ENCODE measurements at regions not wholly inside any gene's neighbourhood (a gene's known extent, or its start where the extent isn't known, plus 50 kb on each side); places are given as distances from the start of the nearest gene placed in this dataset.
"Not testable (repeated sequence)": the region's sequence is repeated elsewhere in the genome, so short reads cannot be mapped to it uniquely, and the experiment has no call there.

DNA sequence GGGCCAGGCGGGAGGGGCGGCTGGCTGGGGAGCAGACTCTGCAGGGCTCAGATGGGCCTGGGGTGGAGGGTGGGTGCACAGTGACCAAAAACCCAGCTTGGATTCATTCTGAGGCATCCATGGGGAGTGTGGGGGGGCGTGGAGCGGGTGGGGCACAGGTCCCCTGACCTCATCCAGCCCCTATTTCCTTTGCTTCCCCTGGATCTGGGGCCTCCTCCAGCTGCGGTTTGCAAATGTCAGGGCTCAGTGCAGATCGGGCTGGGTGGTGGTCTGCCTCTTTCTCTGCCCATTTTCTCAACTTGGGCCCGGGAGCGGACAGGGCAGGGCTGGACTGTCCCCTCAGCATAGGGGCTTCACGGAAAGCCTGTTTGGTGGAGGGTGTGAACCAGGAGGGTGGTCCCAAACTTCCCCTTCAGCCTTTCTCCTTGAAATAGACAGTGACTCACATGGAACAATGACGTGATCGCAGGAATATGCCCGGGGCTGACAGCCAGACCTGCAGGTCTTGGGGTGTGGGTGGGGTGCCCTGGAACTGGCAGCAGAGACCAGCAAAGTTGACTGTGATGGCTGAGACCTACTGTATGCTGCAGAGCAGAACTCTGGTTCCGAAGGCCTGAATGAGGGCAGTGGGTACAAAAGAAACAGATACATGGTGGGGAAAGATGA, 72.9 kb upstream of the PODXL start:
- TF ChIP-seq CTCF (IDR thresholded peaks at IDR 0.05; ENCODE audit: low read depth, low read length), result no peak
- H3K4me3 ChIP-seq (ENCODE audit: low read depth, low read length), result no peak overlapping the region

- no peak for TF ChIP-seq CTCF (IDR thresholded peaks at IDR 0.05; ENCODE audit: low read depth, low read length)
- no peak overlapping the region for H3K4me3 ChIP-seq (ENCODE audit: low read depth, low read length)
These were observed 72.2 kb upstream of the PODXL start for GRCh38 chr7:131628634-131629033.

GRCh38 chr7:131627735-131628190, 71.3 kb upstream of the PODXL start:
- H3K4me3 ChIP-seq (ENCODE audit: low read depth, low read length), result no peak overlapping the region
- no peak for TF ChIP-seq CTCF (IDR thresholded peaks at IDR 0.05; ENCODE audit: low read depth, low read length)

DNA sequence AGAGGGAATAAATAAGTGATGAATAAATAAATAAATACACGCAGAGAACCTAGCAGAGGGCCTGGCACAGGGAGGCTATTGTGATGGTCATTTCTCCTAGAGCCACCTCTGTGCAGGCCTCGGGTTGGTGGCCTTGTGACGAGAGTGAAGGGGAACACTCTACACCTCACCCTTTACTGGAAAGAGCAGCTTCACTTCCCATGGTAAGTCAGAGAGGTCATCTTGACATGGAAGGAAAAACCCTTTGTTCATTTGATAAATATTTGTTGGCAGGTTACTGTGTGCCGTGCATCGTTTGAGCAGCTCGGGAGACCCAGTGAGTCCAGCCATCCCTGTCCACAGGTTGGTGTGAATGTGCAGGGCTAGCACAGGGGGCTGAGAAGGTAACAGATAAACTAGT, 70.2 kb upstream of the PODXL start:
- H3K4me3 ChIP-seq (ENCODE audit: low read depth, low read length), result no peak overlapping the region

DNA sequence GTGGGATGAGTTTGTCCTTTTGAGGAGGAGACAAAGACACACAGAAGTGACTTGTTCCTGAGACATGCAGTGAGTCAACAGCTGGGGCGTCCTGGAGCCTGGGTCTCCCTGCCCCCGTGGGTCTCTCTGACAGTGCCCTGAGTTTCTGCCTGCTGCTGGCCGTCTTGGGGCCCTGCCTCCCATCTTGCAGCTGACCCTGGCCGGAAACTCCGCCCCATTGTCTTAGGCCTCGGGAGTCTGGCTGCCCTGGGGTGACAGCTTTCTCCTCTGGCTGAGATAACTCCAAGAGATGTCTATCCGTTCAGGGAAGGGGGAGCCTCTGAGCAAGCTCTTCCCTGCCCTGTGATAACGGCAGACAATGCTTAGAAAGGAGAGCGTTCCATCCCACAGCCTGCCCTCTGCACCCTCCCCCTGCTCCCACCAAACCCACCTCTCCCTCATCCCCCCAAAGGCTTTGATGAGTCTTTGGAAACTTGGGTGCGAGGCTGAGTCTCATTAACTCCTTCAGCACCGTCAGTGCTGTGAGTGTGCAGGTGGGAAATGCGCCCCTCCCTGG, 69.5 kb upstream of the PODXL start:
- no peak for TF ChIP-seq CTCF (IDR thresholded peaks at IDR 0.05; ENCODE audit: low read depth, low read length)
- H3K4me3 ChIP-seq (ENCODE audit: low read depth, low read length), result no peak overlapping the region

More for the DNA sequence above, 70.2 kb upstream of the PODXL start:
- no peak for TF ChIP-seq CTCF (IDR thresholded peaks at IDR 0.05; ENCODE audit: low read depth, low read length)

DNA sequence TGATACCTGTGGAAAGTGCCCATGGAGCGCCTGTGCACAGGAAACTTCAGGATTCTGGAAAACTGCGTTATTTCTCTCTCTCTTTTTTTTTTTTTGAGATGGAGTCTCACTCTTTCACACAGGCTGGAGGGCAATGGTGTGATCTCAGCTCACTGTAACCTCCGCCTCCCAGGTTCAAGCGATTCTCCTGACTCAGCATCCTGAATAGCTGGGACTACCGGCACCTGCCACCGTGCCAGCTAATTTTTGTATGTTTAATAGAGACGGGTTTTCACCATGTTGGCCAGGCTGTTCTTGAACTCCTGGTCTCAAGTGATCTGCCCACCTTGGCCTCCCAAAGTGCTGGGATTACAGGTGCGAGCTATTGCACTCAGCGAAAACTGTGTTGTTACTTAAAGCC, 68.9 kb upstream of the PODXL start:
- not testable (repeated sequence) for H3K4me3 ChIP-seq (ENCODE audit: low read depth, low read length)

DNA sequence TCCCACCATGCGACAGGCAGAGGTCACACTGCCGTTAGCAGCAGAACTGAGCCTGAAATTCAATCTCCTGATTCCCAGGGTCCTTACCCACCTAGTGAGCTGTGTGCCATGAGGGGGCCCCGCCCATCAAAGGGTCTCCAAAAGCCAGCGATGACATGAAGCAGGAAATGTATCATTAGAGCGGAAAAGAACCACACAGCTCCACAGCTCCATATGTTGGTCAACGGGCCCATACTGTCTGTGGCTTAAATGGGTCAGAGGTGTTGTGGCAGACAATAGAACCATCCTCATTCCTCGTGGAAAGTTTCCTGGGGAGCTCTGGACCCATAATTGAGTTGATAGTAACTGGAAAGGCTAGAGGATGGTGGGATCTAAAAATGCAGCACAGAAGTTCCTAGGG, 68.1 kb upstream of the PODXL start:
- TF ChIP-seq CTCF (IDR thresholded peaks at IDR 0.05; ENCODE audit: low read depth, low read length), result no peak
- no peak overlapping the region for H3K4me3 ChIP-seq (ENCODE audit: low read depth, low read length)

GRCh38 chr7:131623154-131623553, 66.7 kb upstream of the PODXL start:
- TF ChIP-seq CTCF (IDR thresholded peaks at IDR 0.05; ENCODE audit: low read depth, low read length), result no peak
- H3K4me3 ChIP-seq (ENCODE audit: low read depth, low read length), result no peak overlapping the region
